ENCODE measurements at regions not wholly inside any gene's neighbourhood (a gene's known extent, or its start where the extent isn't known, plus 50 kb on each side); places are given as distances from the start of the nearest gene placed in this dataset.

GRCh38 chr9:73890685-73891277 lies 606.4 kb upstream of the RORB start:
- no peak for TF ChIP-seq CTCF (IDR thresholded peaks at IDR 0.05)
- no peak for DNase-seq
- intact Hi-C loops (cut with micrococcal nuclease) = no loop called here

GRCh38 chr9:73892335-73892734 lies 604.8 kb upstream of the RORB start:
- Histone ChIP-seq H3K27ac (ENCODE audit: low read length) (no peak overlapping the region), H3K9me3 (ENCODE audit: control insufficient read depth, insufficient read depth, low read length) (no peaks in the 10 kb centered on the region), H3K36me3 (ENCODE audit: control insufficient read depth, insufficient read depth, low read length) (no peaks in the 10 kb centered on the region), H3K4me3 (ENCODE audit: low read length) (no peak overlapping the region), H3K27me3 (ENCODE audit: control insufficient read depth, insufficient read depth, low read length) (no peaks in the 10 kb centered on the region), H3K4me1 (ENCODE audit: control insufficient read depth, insufficient read depth, low read length) (no peaks in the 10 kb centered on the region)
- intact Hi-C loops (cut with micrococcal nuclease) = no loop called here
- H3K4me1 Mint-ChIP-seq = no peaks in the 10 kb centered on the region
- ATAC-seq (no peak), DNase-seq (no peak)
- no peak overlapping the region for H3K4me3 Mint-ChIP-seq
- no peak overlapping the region for H3K27ac Mint-ChIP-seq
- peaks cover 2% of the 10 kb centered on the region for H3K36me3 Mint-ChIP-seq
- 86% methylated on average over 1 of the region's 3 CpGs for WGBS (ENCODE audit: insufficient coverage)
- H3K9me3 Mint-ChIP-seq = peaks cover 3 to 6% of the 10 kb centered on the region in 2 donors
- H3K27me3 Mint-ChIP-seq (ENCODE audit: low read depth in 2 of 2) = peaks cover 0 to 5% of the 10 kb centered on the region in 2 donors
- TF ChIP-seq CTCF (IDR thresholded peaks at IDR 0.05) = no peak

More at GRCh38 chr9:73890685-73891277, 606.4 kb upstream of the RORB start:
- no peak overlapping the region for H3K4me3 Mint-ChIP-seq
- no peaks in the 10 kb centered on the region for H3K36me3 ChIP-seq (ENCODE audit: control insufficient read depth, insufficient read depth, low read length)
- no peaks in the 10 kb centered on the region for H3K9me3 ChIP-seq (ENCODE audit: control insufficient read depth, insufficient read depth, low read length)
- H3K9me3 Mint-ChIP-seq = peaks cover 4 to 6% of the 10 kb centered on the region in 2 donors
- no peak overlapping the region for H3K4me3 ChIP-seq (ENCODE audit: low read length)
- no peak for ATAC-seq
- peaks cover 0 to 4% of the 10 kb centered on the region in 2 donors for H3K27me3 Mint-ChIP-seq (ENCODE audit: low read depth in 2 of 2)
- no peaks in the 10 kb centered on the region for H3K4me1 Mint-ChIP-seq
- H3K36me3 Mint-ChIP-seq = peaks cover 5% of the 10 kb centered on the region
- no peak overlapping the region for H3K27ac Mint-ChIP-seq
- H3K27ac ChIP-seq (ENCODE audit: low read length) = no peak overlapping the region
- no peaks in the 10 kb centered on the region for H3K4me1 ChIP-seq (ENCODE audit: control insufficient read depth, insufficient read depth, low read length)
- H3K27me3 ChIP-seq (ENCODE audit: control insufficient read depth, insufficient read depth, low read length) = no peaks in the 10 kb centered on the region

- TF ChIP-seq CTCF (IDR thresholded peaks at IDR 0.05) = no peak
These were observed 603.9 kb upstream of the RORB start for GRCh38 chr9:73893230-73893629.

GRCh38 chr9:73896061-73896460 lies 601.1 kb upstream of the RORB start:
- peaks cover 0 to 5% of the 10 kb centered on the region in 2 donors for H3K9me3 Mint-ChIP-seq
- H3K36me3 Mint-ChIP-seq = no peaks in the 10 kb centered on the region
- no peak overlapping the region for H3K4me3 Mint-ChIP-seq
- H3K27ac Mint-ChIP-seq = no peak overlapping the region
- no peaks in the 10 kb centered on the region for H3K4me1 Mint-ChIP-seq
- intact Hi-C loops (cut with micrococcal nuclease) = no loop called here
- H3K36me3 ChIP-seq (ENCODE audit: control insufficient read depth, insufficient read depth, low read length) = no peaks in the 10 kb centered on the region
- no peak for TF ChIP-seq CTCF (IDR thresholded peaks at IDR 0.05)
- no peaks in the 10 kb centered on the region for H3K9me3 ChIP-seq (ENCODE audit: control insufficient read depth, insufficient read depth, low read length)
- WGBS (ENCODE audit: insufficient coverage) = 92% methylated on average over 1 of the region's 2 CpGs
- no peak overlapping the region for H3K4me3 ChIP-seq (ENCODE audit: low read length)
- H3K27ac ChIP-seq (ENCODE audit: low read length) = no peak overlapping the region
- H3K27me3 ChIP-seq (ENCODE audit: control insufficient read depth, insufficient read depth, low read length) = no peaks in the 10 kb centered on the region
- ATAC-seq (no peak), DNase-seq (no peak)
- peaks cover 0 to 6% of the 10 kb centered on the region in 2 donors for H3K27me3 Mint-ChIP-seq (ENCODE audit: low read depth in 2 of 2)
- no peaks in the 10 kb centered on the region for H3K4me1 ChIP-seq (ENCODE audit: control insufficient read depth, insufficient read depth, low read length)

More at GRCh38 chr9:73893230-73893629, 603.9 kb upstream of the RORB start:
- Mint-ChIP-seq H3K9me3 (peaks cover 0 to 3% of the 10 kb centered on the region in 2 donors), H3K4me3 (no peak overlapping the region), H3K27ac (no peak overlapping the region), H3K27me3 (ENCODE audit: low read depth in 2 of 2) (peaks cover 0 to 3% of the 10 kb centered on the region in 2 donors), H3K36me3 (no peaks in the 10 kb centered on the region), H3K4me1 (no peaks in the 10 kb centered on the region)
- intact Hi-C loops (cut with micrococcal nuclease) = no loop called here
- no peaks in the 10 kb centered on the region for H3K9me3 ChIP-seq (ENCODE audit: control insufficient read depth, insufficient read depth, low read length)
- ATAC-seq (no peak), DNase-seq (no peak)
- H3K4me1 ChIP-seq (ENCODE audit: control insufficient read depth, insufficient read depth, low read length) = no peaks in the 10 kb centered on the region
- H3K27ac ChIP-seq (ENCODE audit: low read length) = no peak overlapping the region
- H3K27me3 ChIP-seq (ENCODE audit: control insufficient read depth, insufficient read depth, low read length) = no peaks in the 10 kb centered on the region
- H3K36me3 ChIP-seq (ENCODE audit: control insufficient read depth, insufficient read depth, low read length) = no peaks in the 10 kb centered on the region
- no peak overlapping the region for H3K4me3 ChIP-seq (ENCODE audit: low read length)

Data from natural killer cell (primary cell).